HCEC 1CT (cell line): ENCODE measurements at regions not wholly inside any gene's neighbourhood (a gene's known extent, or its start where the extent isn't known, plus 50 kb on each side); places are given as distances from the start of the nearest gene placed in this dataset.
"Not testable (repeated sequence)": the region's sequence is repeated elsewhere in the genome, so short reads cannot be mapped to it uniquely, and the experiment has no call there.

Experiments used
- DNase-seq: peaks from one replicate; pipeline ENCODE4 v3.0.0-alpha.2; 2017

DNA sequence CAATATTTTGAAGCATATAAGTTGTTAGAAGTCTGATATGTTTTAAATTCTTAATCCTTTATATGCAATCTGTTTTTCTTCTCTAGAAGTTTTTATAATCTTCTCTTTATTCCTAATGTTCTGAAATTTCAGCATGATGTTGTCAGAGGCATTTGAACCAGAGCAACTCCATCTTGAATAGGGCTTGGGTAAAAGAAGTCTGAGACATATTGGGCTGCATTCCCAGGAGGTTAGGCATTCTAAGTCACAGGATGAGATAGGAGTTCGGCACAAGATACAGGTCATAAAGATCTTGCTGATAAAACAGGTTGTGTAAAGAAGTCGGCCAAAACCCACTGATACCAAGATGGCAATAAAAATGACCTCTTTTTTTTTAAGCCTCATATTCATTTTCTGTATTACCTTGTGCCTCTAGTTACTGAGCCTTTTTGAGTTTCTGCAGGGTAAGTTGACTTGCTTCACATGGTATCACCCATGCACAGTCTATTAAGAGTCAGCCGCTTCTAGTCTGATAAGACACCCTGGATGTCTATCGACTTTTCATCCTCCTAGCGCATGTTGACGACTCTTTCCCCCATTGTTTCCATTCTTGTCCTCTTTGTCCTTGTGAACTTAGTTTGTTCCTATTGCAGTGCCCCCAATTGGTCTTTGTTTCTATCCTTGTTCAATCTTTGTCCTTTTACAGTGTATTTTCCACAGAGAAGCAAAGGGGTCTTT is 80.8 kb upstream of the RNU6-1 start:
- DNase-seq, result no peak

GRCh38 chr15:67922106-67922675 is 82.3 kb upstream of the RNU6-1 start:
- no peak for DNase-seq

DNA sequence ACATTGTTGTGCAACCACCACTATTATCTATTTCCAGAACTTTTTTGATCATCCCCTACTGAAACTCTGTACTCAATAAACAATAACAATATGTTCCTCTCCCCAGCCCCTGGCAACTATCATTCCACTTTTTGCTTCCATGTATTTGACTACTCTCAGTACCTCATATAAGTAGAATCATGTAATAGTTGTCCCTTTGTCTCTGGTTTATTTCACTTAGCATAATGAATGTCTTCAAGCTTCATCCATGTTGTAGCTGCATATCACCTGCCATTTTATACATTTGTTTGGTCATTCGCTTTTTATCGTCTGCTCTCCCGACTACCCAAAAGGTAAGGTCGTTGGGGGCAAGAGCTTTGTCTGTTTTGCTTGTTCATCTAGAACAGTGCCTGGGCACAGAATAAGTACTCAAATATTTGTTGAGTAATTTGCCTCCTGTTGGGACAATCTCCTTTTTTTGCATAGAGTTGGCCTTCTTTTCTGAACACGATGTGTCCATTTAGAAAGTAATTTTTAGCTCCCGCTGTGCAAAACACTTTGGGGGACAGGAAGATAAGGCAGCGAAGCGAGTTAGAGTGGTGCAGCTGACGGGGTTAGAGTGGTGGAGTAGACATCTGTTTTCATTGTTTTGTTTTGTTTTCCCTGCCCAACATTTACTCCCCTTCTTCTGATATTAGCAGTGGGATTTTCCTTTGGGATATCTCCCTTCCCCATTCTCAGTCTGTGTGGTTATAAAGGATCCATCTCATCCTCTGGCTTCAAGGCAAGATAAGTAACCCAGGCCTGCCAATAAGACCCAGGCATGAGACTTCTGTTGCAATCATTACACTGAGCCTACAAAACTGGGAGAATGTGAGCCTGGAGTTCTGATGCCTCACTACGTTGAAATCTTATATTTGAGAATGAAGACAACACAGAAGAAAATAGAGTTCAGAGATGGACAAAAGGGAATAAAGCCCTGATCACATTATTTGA is 83.4 kb upstream of the RNU6-1 start:
- no peak for DNase-seq

DNA sequence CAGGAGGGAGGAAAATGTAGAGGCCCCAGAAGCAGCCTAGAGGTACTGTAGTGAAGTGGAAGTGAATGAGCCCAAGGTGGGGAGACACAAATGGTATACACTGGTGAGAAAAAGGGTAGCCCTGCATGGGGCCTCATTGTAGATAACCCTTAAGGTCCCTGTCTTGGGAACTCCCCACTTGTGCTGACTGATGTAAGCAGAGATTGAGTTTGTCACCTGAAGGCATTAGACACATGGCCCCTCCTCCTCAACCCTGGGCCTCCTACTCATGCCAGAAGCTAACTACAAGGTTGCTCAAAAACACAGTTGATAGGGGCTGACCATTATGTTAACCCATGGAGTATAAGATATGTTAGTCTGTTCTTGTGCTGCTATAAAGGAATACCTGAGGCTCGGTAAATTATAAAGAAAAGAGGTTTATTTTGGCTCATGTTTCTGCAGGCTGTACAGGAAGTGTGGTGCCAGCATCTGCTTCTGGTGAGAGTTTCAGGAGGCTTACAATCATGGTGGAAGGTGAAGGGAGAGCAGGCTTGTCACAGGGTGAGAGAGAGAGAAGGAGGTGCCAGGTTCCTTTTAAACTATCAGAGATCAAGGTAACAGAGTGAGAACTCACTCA is 84.6 kb upstream of the RNU6-1 start:
- DNase-seq, result no peak

DNA sequence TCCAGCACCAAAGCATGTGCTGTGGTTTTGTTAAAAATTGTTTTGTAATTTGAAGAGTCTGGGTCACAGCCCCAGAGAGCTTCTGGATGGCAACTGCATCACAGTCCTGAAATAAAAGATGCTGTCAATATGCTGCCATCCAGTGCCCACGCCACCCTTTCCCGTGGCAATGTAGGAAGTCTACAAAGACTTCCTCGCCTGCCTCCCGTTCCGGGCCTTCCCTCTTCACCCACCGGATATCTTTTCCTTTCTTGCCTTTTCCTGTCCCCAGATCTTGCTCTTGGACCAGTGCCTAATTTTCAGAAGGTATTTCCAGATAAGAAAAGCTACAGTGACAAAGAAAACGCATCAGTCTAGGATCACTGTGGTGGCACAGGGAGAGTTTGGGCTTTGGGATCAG is 85.3 kb upstream of the RNU6-1 start:
- no peak for DNase-seq

GRCh38 chr15:67927501-67928168 is 87.8 kb upstream of the RNU6-1 start:
- peak; percentile 48 for DNase-seq

DNA sequence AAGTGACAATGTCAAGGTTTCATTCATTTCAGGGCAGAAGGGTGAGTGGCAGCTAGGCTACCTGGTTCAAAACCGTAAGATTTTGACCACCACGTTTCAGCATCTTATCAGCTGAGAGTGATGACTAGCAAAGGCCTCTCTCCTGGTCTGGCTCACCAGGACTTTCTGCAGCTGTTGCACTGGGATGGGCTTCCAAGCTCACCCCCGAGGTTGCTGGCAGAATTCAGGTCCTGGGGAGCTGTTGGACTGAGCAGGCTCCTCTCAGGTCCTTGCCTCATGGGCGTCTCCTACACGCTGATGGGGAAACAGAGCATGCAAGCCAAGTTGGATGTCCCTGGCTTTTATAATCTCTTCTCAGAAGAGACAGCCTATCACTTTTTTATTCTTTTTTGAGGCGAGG is 88.8 kb upstream of the RNU6-1 start:
- no peak for DNase-seq

GRCh38 chr15:67930720-67931119 is 90.9 kb upstream of the RNU6-1 start:
- DNase-seq, result no peak

- DNase-seq, result no peak
These were observed 92.0 kb upstream of the RNU6-1 start for GRCh38 chr15:67931861-67932260.

GRCh38 chr15:67934126-67934525 is 94.3 kb upstream of the RNU6-1 start:
- not testable (repeated sequence) for DNase-seq

DNA sequence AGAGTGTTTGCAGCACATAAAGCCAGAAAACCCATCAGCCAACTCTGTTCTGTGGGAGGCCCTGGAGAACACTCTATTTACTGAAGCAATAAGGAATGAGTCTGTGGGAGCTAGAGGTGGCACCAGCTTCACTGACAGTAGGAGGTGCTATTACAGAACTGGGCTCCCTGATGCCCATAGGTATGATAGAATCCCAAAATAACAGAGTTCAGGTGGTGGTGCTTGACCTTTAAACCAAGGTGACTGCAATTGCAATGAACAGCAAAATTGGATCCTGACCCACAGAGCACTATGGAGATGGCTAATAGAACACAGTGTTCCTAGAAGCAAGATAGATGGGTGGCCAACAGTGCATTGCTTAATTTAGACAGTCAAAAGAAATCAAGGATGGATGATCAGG is 95.4 kb upstream of the RNU6-1 start:
- no peak for DNase-seq

DNA sequence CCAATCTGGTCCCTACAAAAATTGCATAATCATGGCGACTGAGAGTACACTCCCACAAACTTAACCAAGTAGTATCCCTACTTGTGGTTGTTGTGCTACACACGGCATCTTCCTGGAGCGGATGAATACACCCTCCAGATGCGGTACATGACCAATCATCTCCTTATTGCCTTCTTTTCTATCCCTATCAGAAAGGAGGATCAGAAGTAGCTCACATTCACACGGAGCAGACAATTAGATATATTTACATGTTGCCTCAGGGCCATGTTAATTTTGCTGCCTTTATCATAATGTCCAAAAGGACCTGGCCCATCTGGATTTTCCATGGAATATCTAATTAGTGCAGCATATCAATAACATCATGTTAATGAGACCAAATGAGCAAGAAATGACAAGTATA is 96.4 kb upstream of the RNU6-1 start:
- no peak for DNase-seq

DNA sequence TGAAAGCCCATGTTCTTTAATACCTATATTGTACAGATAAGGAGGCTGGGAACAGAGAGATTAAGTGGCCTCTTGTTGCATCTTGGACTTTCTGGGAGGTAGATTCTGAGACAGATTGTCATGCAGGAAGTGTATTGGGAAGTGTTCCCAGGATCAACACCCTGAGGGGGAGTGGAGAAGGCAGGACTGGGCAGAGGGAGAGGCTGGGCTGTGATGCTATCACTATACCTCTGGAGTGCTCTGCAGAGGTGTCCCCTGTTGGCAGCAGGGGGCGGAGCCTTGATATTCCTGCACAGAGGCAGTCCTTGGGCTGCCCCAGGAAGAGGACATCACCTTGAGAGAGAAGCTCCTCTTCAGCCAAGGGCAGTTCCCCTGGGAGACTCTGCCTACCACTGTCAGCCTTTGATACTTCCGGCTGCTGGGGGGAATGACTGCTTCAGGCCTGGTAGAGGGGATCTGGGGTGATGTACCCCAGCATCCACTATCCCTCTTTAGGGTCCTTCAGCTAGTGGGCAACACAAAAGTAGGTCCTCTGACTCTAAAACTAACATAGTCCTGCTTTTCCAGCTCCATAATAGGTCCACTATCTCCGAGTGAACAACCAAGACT is 97.4 kb upstream of the RNU6-1 start:
- no peak for DNase-seq

- not testable (repeated sequence) for DNase-seq
These were observed 99.3 kb upstream of the RNU6-1 start for GRCh38 chr15:67939179-67939578.

DNA sequence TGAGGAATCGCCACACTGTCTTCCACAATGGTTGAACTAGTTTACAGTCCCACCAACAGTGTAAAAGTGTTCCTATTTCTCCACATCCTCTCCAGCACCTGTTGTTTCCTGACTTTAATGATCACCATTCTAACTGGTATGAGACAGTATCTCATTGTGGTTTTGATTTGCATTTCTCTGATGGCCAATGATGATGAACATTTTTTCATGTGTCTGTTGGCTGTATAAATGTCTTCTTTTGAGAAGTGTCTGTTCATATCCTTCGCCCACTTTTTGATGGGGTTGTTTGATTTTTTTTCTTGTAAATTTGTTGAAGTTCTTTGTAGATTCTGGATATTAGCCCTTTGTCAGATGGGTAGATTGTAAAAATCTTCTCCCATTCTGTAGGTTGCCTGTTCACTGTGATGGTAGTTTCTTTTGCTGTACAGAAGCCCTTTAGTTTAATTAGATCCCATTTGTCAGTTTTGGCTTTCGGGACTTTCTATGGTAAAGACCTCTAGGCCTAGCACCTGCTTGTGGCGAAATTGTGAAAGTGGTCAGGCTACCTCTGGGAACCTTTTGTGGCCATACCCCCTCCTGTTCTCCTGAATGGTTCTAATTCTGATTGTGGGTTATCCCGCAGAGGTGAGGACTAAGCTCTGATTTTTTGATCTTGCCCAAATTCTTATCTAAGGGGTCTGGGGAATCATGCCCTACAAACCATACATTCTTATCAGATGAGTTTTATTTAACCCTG is 99.9 kb upstream of the RNU6-1 start:
- DNase-seq, result not testable (repeated sequence)

- DNase-seq, result no peak
These were observed 100.5 kb upstream of the RNU6-1 start for GRCh38 chr15:67940324-67940719.

- no peak for DNase-seq
These were observed 101.9 kb upstream of the RNU6-1 start for GRCh38 chr15:67941648-67942310.

- DNase-seq, result no peak
These were observed 103.6 kb upstream of the RNU6-1 start for GRCh38 chr15:67943475-67943874.

DNA sequence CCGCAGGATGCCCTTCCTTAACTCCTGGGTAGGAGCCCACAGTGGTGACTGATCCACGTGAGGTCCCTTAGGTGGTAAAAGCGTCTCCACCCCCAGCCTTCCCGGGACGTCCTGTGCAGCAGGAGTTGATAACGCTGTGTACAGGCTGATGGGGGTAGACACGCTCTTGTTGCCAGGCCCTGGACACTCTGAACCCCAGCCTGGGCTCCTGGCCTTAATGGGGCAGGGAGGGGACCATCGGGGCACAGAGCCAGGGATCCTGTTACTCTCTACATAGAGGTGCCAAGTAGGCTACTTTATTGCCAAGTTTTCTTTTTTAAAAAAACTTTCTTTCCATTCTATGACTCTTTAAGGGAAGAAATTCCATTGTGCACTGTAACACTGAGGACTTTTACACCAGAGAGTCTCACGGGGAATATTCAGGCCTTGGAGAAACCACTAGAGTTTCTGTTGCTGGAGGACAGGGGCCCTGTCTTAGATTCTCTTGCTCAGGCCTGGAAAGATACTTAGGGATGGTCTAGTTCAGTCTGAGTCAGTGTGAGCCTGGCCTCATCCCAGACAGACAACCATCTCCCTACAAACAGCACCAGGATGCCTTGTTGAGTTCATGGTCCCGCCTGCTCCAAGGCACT is 104.3 kb upstream of the RNU6-1 start:
- no peak for DNase-seq

DNA sequence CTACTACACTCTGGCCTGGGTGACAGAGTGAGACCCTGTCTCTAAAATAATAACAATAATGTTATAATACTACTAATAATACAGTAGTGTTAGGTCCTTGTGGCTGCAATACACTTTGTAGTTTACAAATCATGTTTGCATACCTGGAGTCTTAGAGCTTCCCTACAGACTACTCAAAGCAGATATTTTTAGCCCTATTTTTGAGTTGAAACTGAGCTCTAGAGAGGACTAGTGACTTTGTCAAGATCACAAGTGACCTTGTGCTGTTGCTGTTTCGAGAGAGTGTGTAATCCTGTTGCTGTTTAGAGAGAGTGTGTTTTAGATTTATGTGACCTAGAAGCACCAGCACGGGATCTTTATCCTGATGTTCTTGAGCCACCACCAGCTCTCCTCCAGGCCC is 105.3 kb upstream of the RNU6-1 start:
- no peak for DNase-seq
